ENCODE measurements at regions not wholly inside any gene's neighbourhood (a gene's known extent, or its start where the extent isn't known, plus 50 kb on each side); places are given as distances from the start of the nearest gene placed in this dataset.

DNA sequence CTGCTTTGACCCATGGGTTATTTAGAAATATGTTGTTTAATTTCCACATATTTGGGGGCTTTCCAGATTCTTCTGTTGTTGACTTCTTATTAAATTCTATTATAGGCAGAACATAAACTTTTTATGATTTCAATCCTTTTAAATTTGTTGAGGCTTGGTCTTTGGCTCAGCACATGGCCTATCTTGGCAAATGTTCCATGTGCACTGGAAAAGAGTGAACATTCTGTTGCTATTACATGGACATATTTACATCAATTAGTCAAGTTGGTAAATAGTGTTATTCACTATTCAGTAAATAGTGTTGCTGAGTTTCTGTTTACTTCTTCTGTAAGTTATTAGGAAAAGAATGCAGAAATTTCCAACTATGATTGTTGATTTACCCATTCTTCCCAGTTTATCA lies 75.4 kb downstream of the ETS2 start:
- FAIRE-seq, result no peak
- H3K36me3 ChIP-seq (ENCODE audit: control insufficient read depth in 2 of 3, insufficient read depth in 3 of 3, low read length in 3 of 3), result no peaks in the 10 kb centered on the region
- DNase-seq, result no peak

DNA sequence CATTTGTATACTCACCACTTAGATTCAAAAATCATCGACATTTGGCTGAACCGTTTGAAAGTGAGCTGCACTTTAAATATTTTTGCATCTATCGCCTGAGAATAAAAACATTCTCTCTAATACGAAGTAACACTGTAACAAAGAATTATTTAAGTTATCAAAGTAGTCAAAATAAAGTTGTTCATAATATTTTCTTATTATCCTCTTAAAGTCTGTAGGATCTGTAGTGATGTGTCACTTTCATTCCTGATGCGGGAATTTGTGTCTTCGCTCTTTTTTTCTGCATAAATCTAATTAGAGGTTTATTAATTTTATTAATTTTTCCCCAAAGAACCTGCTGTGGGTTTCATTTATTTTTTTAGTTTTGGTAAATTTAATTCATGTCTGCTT lies 74.8 kb downstream of the ETS2 start:
- no peaks in the 10 kb centered on the region for H3K4me1 ChIP-seq (ENCODE audit: control insufficient read depth in 2 of 3, insufficient read depth in 2 of 3, low read depth in 1 of 3, low read length in 3 of 3)
- no peaks in the 10 kb centered on the region for H3K36me3 ChIP-seq (ENCODE audit: control insufficient read depth in 2 of 3, insufficient read depth in 3 of 3, low read length in 3 of 3)
- intact Hi-C loops (cut with DNase I), result no loop called here
- DNase-seq, result no peak
- FAIRE-seq, result no peak
- no peak overlapping the region for H3K9ac ChIP-seq (ENCODE audit: low read length in 3 of 3)
- no peak overlapping the region for H3K27ac ChIP-seq (ENCODE audit: low read depth in 2 of 2, low read length in 2 of 2)
- TF ChIP-seq, protein P1, sequence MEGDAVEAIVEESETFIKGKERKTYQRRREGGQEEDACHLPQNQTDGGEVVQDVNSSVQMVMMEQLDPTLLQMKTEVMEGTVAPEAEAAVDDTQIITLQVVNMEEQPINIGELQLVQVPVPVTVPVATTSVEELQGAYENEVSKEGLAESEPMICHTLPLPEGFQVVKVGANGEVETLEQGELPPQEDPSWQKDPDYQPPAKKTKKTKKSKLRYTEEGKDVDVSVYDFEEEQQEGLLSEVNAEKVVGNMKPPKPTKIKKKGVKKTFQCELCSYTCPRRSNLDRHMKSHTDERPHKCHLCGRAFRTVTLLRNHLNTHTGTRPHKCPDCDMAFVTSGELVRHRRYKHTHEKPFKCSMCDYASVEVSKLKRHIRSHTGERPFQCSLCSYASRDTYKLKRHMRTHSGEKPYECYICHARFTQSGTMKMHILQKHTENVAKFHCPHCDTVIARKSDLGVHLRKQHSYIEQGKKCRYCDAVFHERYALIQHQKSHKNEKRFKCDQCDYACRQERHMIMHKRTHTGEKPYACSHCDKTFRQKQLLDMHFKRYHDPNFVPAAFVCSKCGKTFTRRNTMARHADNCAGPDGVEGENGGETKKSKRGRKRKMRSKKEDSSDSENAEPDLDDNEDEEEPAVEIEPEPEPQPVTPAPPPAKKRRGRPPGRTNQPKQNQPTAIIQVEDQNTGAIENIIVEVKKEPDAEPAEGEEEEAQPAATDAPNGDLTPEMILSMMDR (IDR thresholded peaks at IDR 0.05; ENCODE audit: borderline replicate concordance, extremely low read depth, insufficient read depth), result no peak
- no peaks in the 10 kb centered on the region for H3K27me3 ChIP-seq (ENCODE audit: control insufficient read depth, insufficient read depth, low read length)
- peaks cover 0 to 8% (median 1%) of the 10 kb centered on the region in 3 donors for H3K9me3 ChIP-seq (ENCODE audit: control insufficient read depth in 2 of 3, insufficient read depth in 1 of 3, low read length in 3 of 3)
- H3K4me3 ChIP-seq (ENCODE audit: low read length in 3 of 3), result no peak overlapping the region

More for the DNA sequence above, 75.4 kb downstream of the ETS2 start:
- TF ChIP-seq, protein P1 (IDR thresholded peaks at IDR 0.05; ENCODE audit: borderline replicate concordance, extremely low read depth, insufficient read depth), result no peak
- Histone ChIP-seq H3K27ac (ENCODE audit: low read depth in 2 of 2, low read length in 2 of 2) (no peak overlapping the region), H3K9me3 (ENCODE audit: control insufficient read depth in 2 of 3, insufficient read depth in 1 of 3, low read length in 3 of 3) (peaks cover 0 to 8% (median 1%) of the 10 kb centered on the region in 3 donors), H3K4me3 (ENCODE audit: low read length in 3 of 3) (no peak overlapping the region), H3K4me1 (ENCODE audit: control insufficient read depth in 2 of 3, insufficient read depth in 2 of 3, low read depth in 1 of 3, low read length in 3 of 3) (no peaks in the 10 kb centered on the region), H3K9ac (ENCODE audit: low read length in 3 of 3) (no peak overlapping the region), H3K27me3 (ENCODE audit: control insufficient read depth, insufficient read depth, low read length) (no peaks in the 10 kb centered on the region)
- intact Hi-C loops (cut with DNase I), result no loop called here

DNA sequence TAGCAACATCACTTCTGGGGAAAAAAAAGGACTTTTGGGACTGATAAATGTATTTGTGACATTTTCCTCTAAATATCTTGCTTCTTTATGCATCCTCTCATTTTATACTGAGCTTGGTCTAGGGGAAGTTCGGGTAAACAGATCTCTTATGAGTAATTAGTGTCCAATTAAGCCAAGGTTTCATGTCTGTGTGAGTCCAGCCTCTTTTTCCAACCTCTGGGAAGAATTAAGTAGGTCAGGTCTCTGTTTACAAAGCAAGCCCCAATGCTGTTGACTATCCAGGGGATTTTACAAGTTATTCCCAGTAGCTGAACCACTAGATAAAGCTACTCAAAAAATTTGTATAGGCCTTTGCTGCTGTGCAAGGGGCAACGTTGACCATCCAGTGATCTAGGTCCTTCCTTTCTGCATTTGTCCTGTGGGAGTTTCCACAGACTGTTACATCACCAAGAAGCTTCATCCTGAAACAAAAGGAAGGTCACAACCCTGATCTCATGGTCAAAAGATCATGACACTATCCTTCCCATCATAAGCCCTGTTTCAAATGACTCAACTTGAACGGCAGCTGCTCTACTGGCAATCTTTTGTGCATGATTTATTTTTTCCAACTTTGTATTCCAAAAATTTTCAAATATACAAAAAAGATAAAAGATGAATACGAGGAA lies 74.3 kb downstream of the ETS2 start:
- DNase-seq (no peak), FAIRE-seq (no peak)
- intact Hi-C loops (cut with DNase I), result no loop called here
- Histone ChIP-seq H3K9ac (ENCODE audit: low read length in 3 of 3) (no peak overlapping the region), H3K9me3 (ENCODE audit: control insufficient read depth in 2 of 3, insufficient read depth in 1 of 3, low read length in 3 of 3) (peaks cover 0 to 8% (median 1%) of the 10 kb centered on the region in 3 donors), H3K27me3 (ENCODE audit: control insufficient read depth, insufficient read depth, low read length) (no peaks in the 10 kb centered on the region), H3K4me3 (ENCODE audit: low read length in 3 of 3) (no peak overlapping the region), H3K36me3 (ENCODE audit: control insufficient read depth in 2 of 3, insufficient read depth in 3 of 3, low read length in 3 of 3) (no peaks in the 10 kb centered on the region), H3K27ac (ENCODE audit: low read depth in 2 of 2, low read length in 2 of 2) (no peak overlapping the region), H3K4me1 (ENCODE audit: control insufficient read depth in 2 of 3, insufficient read depth in 2 of 3, low read depth in 1 of 3, low read length in 3 of 3) (no peaks in the 10 kb centered on the region)
- TF ChIP-seq, protein P1 (IDR thresholded peaks at IDR 0.05; ENCODE audit: borderline replicate concordance, extremely low read depth, insufficient read depth), result no peak

All from kidney (tissue), 13 donors.